ENCODE measurements at regions not wholly inside any gene's neighbourhood (a gene's known extent, or its start where the extent isn't known, plus 50 kb on each side); places are given as distances from the start of the nearest gene placed in this dataset.

GRCh38 chr4:189087971-189088370, 852.7 kb upstream of the FRG1 start:
- Histone ChIP-seq H3K4me1 (no peaks in the 10 kb centered on the region), H3K27ac (no peak overlapping the region), H3K36me3 (no peaks in the 10 kb centered on the region), H3K27me3 (replicated peaks in 1 of 7) (no peaks in the 10 kb centered on the region), H3K4me3 (no peak overlapping the region), H3K9me3 (peaks cover 0 to 8% (median 0%) of the 10 kb centered on the region in 8 donors)
- no peak for DNase-seq
- intact Hi-C loops (cut with DNase I; ENCODE audit: low total_unique reads), result no loop called here
- WGBS, 5 donors, result 66 to 84% (median 69%) methylated on average over 2 of the region's 2 CpGs
- no peak for TF ChIP-seq POLR2AphosphoS5 (IDR thresholded peaks at IDR 0.05)
- TF ChIP-seq, protein P1, sequence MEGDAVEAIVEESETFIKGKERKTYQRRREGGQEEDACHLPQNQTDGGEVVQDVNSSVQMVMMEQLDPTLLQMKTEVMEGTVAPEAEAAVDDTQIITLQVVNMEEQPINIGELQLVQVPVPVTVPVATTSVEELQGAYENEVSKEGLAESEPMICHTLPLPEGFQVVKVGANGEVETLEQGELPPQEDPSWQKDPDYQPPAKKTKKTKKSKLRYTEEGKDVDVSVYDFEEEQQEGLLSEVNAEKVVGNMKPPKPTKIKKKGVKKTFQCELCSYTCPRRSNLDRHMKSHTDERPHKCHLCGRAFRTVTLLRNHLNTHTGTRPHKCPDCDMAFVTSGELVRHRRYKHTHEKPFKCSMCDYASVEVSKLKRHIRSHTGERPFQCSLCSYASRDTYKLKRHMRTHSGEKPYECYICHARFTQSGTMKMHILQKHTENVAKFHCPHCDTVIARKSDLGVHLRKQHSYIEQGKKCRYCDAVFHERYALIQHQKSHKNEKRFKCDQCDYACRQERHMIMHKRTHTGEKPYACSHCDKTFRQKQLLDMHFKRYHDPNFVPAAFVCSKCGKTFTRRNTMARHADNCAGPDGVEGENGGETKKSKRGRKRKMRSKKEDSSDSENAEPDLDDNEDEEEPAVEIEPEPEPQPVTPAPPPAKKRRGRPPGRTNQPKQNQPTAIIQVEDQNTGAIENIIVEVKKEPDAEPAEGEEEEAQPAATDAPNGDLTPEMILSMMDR (IDR thresholded peaks at IDR 0.05 in 8 of 11, conservative IDR thresholded peaks at IDR 0.05 in 3 of 11), result no peak
- TF ChIP-seq POLR2A (IDR thresholded peaks at IDR 0.05), result no peak

GRCh38 chr4:189088780-189089179, 851.9 kb upstream of the FRG1 start:
- H3K36me3 ChIP-seq, result no peaks in the 10 kb centered on the region
- H3K4me1 ChIP-seq, result no peaks in the 10 kb centered on the region
- no peak overlapping the region for H3K27ac ChIP-seq
- no peak for DNase-seq
- 72 to 92% (median 81%) methylated on average over 5 of the region's 5 CpGs for WGBS, 5 donors
- intact Hi-C loops (cut with DNase I; ENCODE audit: low total_unique reads), result no loop called here
- peaks cover 0 to 3% (median 0%) of the 10 kb centered on the region in 8 donors for H3K9me3 ChIP-seq
- H3K4me3 ChIP-seq, result no peak overlapping the region
- no peaks in the 10 kb centered on the region for H3K27me3 ChIP-seq (replicated peaks in 1 of 7)
- TF ChIP-seq POLR2A (IDR thresholded peaks at IDR 0.05), result no peak

- TF ChIP-seq POLR2AphosphoS5 (IDR thresholded peaks at IDR 0.05), result no peak
- TF ChIP-seq, protein P1 (IDR thresholded peaks at IDR 0.05 in 8 of 11, conservative IDR thresholded peaks at IDR 0.05 in 3 of 11), result no peak
- no peak for TF ChIP-seq POLR2A (IDR thresholded peaks at IDR 0.05)
- DNase-seq, result no peak
- intact Hi-C loops (cut with DNase I; ENCODE audit: low total_unique reads), result no loop called here
- Histone ChIP-seq H3K4me1 (no peaks in the 10 kb centered on the region), H3K4me3 (no peak overlapping the region), H3K9me3 (peaks cover 0 to 8% (median 0%) of the 10 kb centered on the region in 8 donors), H3K36me3 (no peaks in the 10 kb centered on the region), H3K27ac (no peak overlapping the region), H3K27me3 (replicated peaks in 1 of 7) (no peaks in the 10 kb centered on the region)
- WGBS, 5 donors, result 79 to 89% (median 86%) methylated on average over 2 of the region's 2 CpGs
Observed at GRCh38 chr4:189090174-189090814, 850.4 kb upstream of the FRG1 start.

GRCh38 chr4:189092581-189092980, 848.1 kb upstream of the FRG1 start:
- 32 to 58% (median 49%) methylated on average over 4 of the region's 4 CpGs for WGBS, 5 donors
- intact Hi-C loops (cut with DNase I; ENCODE audit: low total_unique reads), result no loop called here
- Histone ChIP-seq H3K27me3 (replicated peaks in 1 of 7) (no peaks in the 10 kb centered on the region), H3K4me1 (no peaks in the 10 kb centered on the region), H3K4me3 (peak overlapping the region in 1 of 8 donors; percentile 42), H3K27ac (no peak overlapping the region), H3K9me3 (peaks cover 0 to 16% (median 4%) of the 10 kb centered on the region in 8 donors), H3K36me3 (no peaks in the 10 kb centered on the region)
- DNase-seq, result no peak
- no peak for TF ChIP-seq POLR2A (IDR thresholded peaks at IDR 0.05)

DNA sequence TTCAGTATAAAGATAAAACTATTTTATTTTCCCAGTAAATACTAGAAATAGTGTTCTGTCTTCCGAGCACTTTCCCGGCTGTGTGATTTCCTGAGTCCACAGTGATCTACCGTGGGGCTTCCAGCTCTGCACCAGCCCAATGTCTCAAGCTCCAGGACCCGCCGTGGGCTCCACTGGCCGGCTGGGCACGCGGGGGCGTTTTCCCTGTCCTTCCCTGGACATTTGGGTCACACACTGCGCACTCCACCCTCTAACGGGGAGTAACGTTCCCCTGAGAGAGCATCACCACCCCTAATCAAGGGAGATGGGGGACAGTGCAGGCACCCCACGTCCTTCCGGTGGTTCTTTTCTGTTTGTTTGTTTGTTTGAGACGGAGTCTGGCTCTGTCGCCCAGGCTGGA, 844.6 kb upstream of the FRG1 start:
- WGBS, 5 donors, result 88 to 94% (median 92%) methylated on average over 16 of the region's 16 CpGs
- TF ChIP-seq POLR2A (IDR thresholded peaks at IDR 0.05) (no peak), POLR2AphosphoS5 (IDR thresholded peaks at IDR 0.05) (no peak)
- TF ChIP-seq, protein P1 (IDR thresholded peaks at IDR 0.05 in 8 of 11, conservative IDR thresholded peaks at IDR 0.05 in 3 of 11), result no peak

More for the DNA sequence above, 844.6 kb upstream of the FRG1 start:
- Histone ChIP-seq H3K4me3 (no peak overlapping the region), H3K27ac (no peak overlapping the region), H3K4me1 (no peaks in the 10 kb centered on the region), H3K27me3 (replicated peaks in 1 of 7) (no peaks in the 10 kb centered on the region), H3K36me3 (no peaks in the 10 kb centered on the region), H3K9me3 (peaks cover 0 to 19% (median 4%) of the 10 kb centered on the region in 8 donors)
- DNase-seq, result no peak
- intact Hi-C loops (cut with DNase I; ENCODE audit: low total_unique reads), result no loop called here

Measured in spleen (tissue), 11 donors.